HepG2 (cell line): ENCODE measurements at regions not wholly inside any gene's neighbourhood (a gene's known extent, or its start where the extent isn't known, plus 50 kb on each side); places are given as distances from the start of the nearest gene placed in this dataset.

Source experiments
- CAMTA2 ChIP-seq: sonication (generic); formaldehyde crosslinking; IDR thresholded peaks from 2 replicates; pipeline ENCODE4 v1.4.0; 2020; ENCODE audit warnings: mild to moderate bottlenecking, missing genetic modification reagents, borderline replicate concordance
- FOXA1 ChIP-seq, 2 experiments: fragments of 450-650 bp in 1 of 2; sonication (generic) in 1 of 2; formaldehyde crosslinking in 1 of 2; IDR thresholded peaks; 2 replicates each; pipeline versions ENCODE4 v1.4.0 to v1.6.1; 2016 to 2020; ENCODE audit warnings: missing genetic modification reagents in 1 of 2
- NCOA2 ChIP-seq: sonication (generic); formaldehyde crosslinking; IDR thresholded peaks from 2 replicates; pipeline ENCODE4 v1.8.0; 2022; ENCODE audit warnings: inconsistent platforms
- RBM39 ChIP-seq: fragments of 200-400 bp; formaldehyde crosslinking; IDR thresholded peaks from one replicate; pipeline ENCODE4 v1.6.1; 2018; ENCODE audit warnings: antibody characterized with exemption, mild to moderate bottlenecking, low read depth, low read length; ENCODE audit not compliant: poor library complexity, severe bottlenecking
- RFXANK ChIP-seq: IDR thresholded peaks from 2 replicates; pipeline ENCODE4 v1.6.1; 2016
- SPEN ChIP-seq: sonication (generic); formaldehyde crosslinking; IDR thresholded peaks from 2 replicates; pipeline ENCODE4 v1.5.1; 2020; ENCODE audit warnings: low read depth, mild to moderate bottlenecking, missing genetic modification reagents
- TF ChIP-seq, protein P1 (sequence below): sonication (generic); formaldehyde crosslinking; IDR thresholded peaks from 2 replicates; pipeline ENCODE4 v1.8.1; 2023; ENCODE audit warnings: missing genetic modification reagents, inconsistent platforms, borderline replicate concordance

DNA sequence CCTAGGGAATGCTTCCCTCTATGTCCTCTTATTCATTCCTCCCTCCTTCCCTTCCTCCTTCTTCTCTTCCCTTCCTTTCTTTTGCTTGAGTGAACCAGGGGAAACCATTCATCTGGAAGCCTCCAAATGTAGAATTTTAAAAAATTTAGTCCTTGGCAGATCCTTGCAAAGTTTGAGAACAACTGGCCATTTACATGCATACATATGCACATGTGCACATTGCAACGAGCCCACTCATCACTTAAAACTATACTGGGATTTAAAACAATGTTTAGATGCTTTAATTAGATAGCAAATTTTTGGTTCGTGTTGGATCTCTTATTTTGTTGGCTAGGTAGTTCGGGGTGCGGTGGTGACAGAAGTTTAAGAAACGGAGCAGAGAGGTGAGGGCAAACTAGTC is 68.0 kb upstream of the HMGA2 start:
- TF ChIP-seq RBM39 (no peak), FOXA1 (IDR thresholded peaks at IDR 0.05) (no peak), FOXA1 (CRISPR knock-in tag; IDR thresholded peaks at IDR 0.05) (no peak), SPEN (CRISPR knock-in tag) (no peak), CAMTA2 (CRISPR knock-in tag) (no peak), NCOA2 (CRISPR knock-in tag) (no peak), RFXANK (CRISPR knock-in tag) (no peak)
- TF ChIP-seq, protein P1, sequence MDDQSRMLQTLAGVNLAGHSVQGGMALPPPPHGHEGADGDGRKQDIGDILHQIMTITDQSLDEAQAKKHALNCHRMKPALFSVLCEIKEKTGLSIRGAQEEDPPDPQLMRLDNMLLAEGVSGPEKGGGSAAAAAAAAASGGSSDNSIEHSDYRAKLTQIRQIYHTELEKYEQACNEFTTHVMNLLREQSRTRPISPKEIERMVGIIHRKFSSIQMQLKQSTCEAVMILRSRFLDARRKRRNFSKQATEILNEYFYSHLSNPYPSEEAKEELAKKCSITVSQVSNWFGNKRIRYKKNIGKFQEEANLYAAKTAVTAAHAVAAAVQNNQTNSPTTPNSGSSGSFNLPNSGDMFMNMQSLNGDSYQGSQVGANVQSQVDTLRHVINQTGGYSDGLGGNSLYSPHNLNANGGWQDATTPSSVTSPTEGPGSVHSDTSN: no peak
